ENCODE measurements at regions not wholly inside any gene's neighbourhood (a gene's known extent, or its start where the extent isn't known, plus 50 kb on each side); places are given as distances from the start of the nearest gene placed in this dataset.

DNA sequence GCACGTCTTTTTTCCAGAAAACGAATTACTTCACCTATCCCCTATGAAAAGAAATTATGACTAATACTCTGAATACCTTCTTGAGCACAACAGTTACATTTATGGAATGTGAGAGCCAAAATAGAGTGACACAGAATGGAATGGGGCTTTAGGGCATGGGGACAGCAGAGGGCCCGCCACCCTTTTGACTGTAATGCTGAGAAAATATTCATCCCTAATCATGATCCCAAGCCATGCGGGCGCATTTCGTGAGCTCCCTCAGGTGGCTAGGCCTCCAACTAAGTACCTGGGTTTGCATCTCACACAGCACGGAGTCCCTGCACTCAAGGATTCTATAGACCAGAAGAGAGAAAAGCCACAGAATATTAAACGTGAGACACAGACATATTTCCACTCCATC, 212.6 kb downstream of the SOD2 start:
- peaks cover 6% of the 10 kb centered on the region for H3K27me3 ChIP-seq
- H3K4me1 ChIP-seq: no peaks in the 10 kb centered on the region
- TF ChIP-seq, protein P1, sequence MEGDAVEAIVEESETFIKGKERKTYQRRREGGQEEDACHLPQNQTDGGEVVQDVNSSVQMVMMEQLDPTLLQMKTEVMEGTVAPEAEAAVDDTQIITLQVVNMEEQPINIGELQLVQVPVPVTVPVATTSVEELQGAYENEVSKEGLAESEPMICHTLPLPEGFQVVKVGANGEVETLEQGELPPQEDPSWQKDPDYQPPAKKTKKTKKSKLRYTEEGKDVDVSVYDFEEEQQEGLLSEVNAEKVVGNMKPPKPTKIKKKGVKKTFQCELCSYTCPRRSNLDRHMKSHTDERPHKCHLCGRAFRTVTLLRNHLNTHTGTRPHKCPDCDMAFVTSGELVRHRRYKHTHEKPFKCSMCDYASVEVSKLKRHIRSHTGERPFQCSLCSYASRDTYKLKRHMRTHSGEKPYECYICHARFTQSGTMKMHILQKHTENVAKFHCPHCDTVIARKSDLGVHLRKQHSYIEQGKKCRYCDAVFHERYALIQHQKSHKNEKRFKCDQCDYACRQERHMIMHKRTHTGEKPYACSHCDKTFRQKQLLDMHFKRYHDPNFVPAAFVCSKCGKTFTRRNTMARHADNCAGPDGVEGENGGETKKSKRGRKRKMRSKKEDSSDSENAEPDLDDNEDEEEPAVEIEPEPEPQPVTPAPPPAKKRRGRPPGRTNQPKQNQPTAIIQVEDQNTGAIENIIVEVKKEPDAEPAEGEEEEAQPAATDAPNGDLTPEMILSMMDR (IDR thresholded peaks at IDR 0.05): no peak
- DNase-seq: no peak
- no peak overlapping the region for H3K27ac ChIP-seq
- H3K4me3 ChIP-seq: no peak overlapping the region
- H3K9me3 ChIP-seq: no peaks in the 10 kb centered on the region
- H3K36me3 ChIP-seq: no peaks in the 10 kb centered on the region
- ATAC-seq: no peak
- intact Hi-C loops (cut with DNase I): no loop called here

DNA sequence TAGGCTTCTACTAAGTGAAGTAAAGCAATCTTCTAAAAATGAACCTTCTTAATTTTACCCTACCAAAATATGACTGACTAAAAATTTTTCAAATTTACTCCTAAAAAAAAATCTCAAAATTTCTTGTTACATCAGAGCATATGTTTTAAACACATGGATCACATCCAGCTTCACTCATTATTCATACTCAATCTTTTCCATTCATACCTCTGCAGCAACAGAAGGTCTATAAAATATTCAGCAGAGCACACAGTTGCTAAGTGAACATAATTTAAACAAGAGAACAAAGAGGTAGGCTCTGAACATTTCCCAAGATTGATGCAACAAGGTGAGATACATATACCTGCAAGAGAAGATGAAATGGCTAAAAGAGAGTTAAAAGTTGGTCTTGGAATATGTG, 213.9 kb downstream of the SOD2 start:
- no peaks in the 10 kb centered on the region for H3K36me3 ChIP-seq
- intact Hi-C loops (cut with DNase I): no loop called here
- H3K27me3 ChIP-seq: no peaks in the 10 kb centered on the region
- H3K27ac ChIP-seq: no peak overlapping the region
- no peak overlapping the region for H3K4me3 ChIP-seq
- H3K4me1 ChIP-seq: no peaks in the 10 kb centered on the region
- DNase-seq (no peak), ATAC-seq (no peak)
- TF ChIP-seq, protein P1 (IDR thresholded peaks at IDR 0.05): no peak
- H3K9me3 ChIP-seq: no peaks in the 10 kb centered on the region

DNA sequence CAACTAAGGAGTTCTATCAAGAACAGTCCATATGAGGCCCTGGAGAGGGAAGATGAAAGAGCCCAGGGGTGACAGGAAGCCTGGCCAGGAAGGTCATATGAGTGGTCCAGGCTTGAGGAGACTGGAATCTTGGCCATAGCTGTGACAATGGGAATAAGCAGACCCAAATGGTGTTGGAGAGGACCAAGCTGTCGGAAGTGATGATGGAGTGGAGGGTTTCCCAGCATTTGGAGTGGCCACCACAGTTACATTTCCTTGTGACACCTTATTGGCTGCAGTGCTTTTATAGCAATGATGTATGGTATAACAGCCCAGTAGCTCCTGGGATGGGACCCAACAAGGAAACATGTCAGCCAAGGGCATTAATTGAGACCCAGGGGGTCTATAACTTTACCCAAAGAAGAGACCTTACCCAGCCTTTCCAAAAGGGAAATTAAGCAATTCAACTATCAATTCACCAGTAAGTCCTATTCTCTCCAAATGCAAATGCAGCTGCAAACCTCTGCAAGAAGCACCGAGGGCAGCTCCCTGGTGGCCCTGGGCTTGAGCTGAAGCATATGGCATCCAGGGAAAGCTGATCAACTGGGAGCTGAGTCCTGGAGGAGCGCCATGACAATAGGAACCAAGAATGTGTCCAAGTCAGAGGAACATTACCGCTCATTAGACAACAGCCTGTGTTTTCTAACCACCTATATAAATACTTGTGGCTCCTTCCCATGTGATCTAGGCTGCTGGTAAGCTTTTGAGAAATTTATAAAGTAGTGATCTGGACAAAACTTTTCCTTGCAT, 219.4 kb downstream of the SOD2 start:
- Histone ChIP-seq H3K4me3 (no peak overlapping the region), H3K9me3 (no peaks in the 10 kb centered on the region), H3K27ac (no peak overlapping the region), H3K36me3 (no peaks in the 10 kb centered on the region), H3K27me3 (no peaks in the 10 kb centered on the region), H3K4me1 (no peaks in the 10 kb centered on the region)
- intact Hi-C loops (cut with DNase I): no loop called here
- DNase-seq (no peak), ATAC-seq (no peak)
- TF ChIP-seq, protein P1 (IDR thresholded peaks at IDR 0.05): no peak

DNA sequence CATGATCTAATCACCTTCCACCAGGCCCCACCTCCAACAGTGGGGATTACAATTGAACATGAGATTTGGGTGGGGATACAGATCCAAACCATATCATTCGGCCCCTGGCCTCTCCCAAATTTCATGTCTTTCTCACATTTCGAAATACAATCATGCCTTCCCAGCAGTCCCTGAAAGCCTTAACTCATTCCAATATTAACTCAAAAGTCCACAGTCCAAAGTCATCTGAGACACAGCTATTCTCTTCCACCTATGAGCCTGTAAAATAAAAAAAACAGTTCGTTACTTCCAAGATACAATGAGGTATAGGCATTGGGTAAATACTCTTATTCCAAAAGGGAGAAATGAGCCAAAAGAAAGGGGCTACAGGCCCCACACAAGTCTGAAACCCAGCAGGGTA, 222.6 kb downstream of the SOD2 start:
- Histone ChIP-seq H3K27ac (no peak overlapping the region), H3K4me1 (no peaks in the 10 kb centered on the region), H3K36me3 (no peaks in the 10 kb centered on the region), H3K27me3 (no peaks in the 10 kb centered on the region), H3K4me3 (no peak overlapping the region), H3K9me3 (no peaks in the 10 kb centered on the region)
- no peak for DNase-seq
- TF ChIP-seq, protein P1 (IDR thresholded peaks at IDR 0.05): no peak
- intact Hi-C loops (cut with DNase I): no loop called here
- no peak for ATAC-seq

DNA sequence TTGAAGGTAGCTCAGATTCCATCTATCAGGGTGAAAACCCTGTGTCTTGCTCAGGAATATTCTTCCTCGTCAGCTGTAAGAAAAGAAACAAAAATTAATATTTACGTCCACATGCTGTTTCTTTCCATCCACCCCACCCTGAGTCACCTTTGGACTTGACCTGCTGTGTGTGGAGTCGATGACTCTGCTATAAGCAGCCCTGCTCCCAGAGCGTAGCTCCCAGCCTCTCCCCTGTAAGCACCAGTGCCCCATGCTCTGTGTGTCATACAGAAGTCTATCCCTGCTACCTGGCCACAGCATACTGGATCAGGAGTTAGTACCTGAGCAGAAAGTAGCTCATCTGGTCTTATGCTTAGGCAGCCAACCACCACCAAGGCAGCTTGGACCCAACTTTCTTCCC, 223.6 kb downstream of the SOD2 start:
- DNase-seq: no peak
- no peak for ATAC-seq
- Histone ChIP-seq H3K4me3 (no peak overlapping the region), H3K27me3 (no peaks in the 10 kb centered on the region), H3K27ac (no peak overlapping the region), H3K4me1 (no peaks in the 10 kb centered on the region), H3K9me3 (no peaks in the 10 kb centered on the region), H3K36me3 (no peaks in the 10 kb centered on the region)
- TF ChIP-seq, protein P1 (IDR thresholded peaks at IDR 0.05): no peak
- intact Hi-C loops (cut with DNase I): no loop called here

DNA sequence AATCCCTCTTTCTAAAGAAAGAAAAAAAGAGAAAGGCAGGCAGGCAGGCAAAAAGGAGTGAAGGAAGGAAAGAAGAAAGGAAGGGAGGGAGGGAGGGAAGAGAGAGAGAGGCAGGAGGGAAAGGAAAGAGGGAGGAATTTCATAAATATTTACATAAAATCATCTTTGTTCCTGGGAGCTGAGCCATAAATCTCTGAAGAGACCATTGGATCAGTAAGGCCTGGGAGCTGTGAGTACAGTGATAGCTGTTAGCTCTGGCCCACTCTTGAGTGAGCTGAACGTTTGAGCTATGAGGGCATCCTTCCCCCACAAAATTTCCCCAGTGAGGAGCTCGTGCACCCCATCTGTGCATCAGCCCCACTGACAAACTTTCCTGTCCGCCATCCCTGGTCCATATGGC, 224.0 kb downstream of the SOD2 start:
- DNase-seq (no peak), ATAC-seq (no peak)
- intact Hi-C loops (cut with DNase I): no loop called here

More for the DNA sequence above, 224.0 kb downstream of the SOD2 start:
- Histone ChIP-seq H3K27ac (no peak overlapping the region), H3K9me3 (no peaks in the 10 kb centered on the region), H3K4me3 (no peak overlapping the region), H3K36me3 (no peaks in the 10 kb centered on the region), H3K4me1 (no peaks in the 10 kb centered on the region), H3K27me3 (no peaks in the 10 kb centered on the region)
- TF ChIP-seq, protein P1 (IDR thresholded peaks at IDR 0.05): no peak

Measured in upper lobe of right lung (tissue), 1 donor.